AG10803 (cell line): ENCODE measurements at regions not wholly inside any gene's neighbourhood (a gene's known extent, or its start where the extent isn't known, plus 50 kb on each side); places are given as distances from the start of the nearest gene placed in this dataset.
A peak's percentile ranks its signal among the peaks of the same experiment; 100 is the strongest.
"Not testable (repeated sequence)": the region's sequence is repeated elsewhere in the genome, so short reads cannot be mapped to it uniquely, and the experiment has no call there.

Experiments
- DNase-seq: peaks from one replicate; pipeline ENCODE4 v3.0.0; 2010; ENCODE audit warnings: low read depth
- H3K4me3 ChIP-seq: 2 replicates; pipeline ENCODE4 v1.5.1; 2011; ENCODE audit warnings: mild to moderate bottlenecking, low read length, control low read depth
- TF ChIP-seq, protein P1 (sequence below): conservative IDR thresholded peaks from 2 replicates; pipeline ENCODE4 v1.5.1; 2011; ENCODE audit warnings: mild to moderate bottlenecking, low read length, control low read depth, inconsistent platforms

DNA sequence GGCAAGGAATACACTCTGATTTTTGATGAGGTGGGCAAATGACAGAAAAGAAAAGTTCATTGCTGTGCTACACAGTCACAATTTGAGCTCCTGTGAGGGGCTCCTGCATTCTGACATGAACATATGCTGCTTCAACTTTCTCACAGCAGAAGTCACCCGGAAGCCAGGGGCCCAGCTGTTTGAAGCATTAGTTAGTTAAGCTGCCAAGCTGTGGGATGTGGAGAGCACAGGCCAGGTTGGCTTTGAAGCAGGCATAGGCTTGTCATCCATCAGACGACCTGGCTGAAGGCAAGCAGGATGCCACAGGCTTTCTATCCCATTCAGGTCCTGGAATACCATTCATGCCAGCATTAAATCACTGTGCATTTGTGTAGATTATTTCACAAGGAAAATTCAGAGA, 63.1 kb downstream of the MTNR1B start:
- H3K4me3 ChIP-seq: no peak overlapping the region
- TF ChIP-seq, protein P1, sequence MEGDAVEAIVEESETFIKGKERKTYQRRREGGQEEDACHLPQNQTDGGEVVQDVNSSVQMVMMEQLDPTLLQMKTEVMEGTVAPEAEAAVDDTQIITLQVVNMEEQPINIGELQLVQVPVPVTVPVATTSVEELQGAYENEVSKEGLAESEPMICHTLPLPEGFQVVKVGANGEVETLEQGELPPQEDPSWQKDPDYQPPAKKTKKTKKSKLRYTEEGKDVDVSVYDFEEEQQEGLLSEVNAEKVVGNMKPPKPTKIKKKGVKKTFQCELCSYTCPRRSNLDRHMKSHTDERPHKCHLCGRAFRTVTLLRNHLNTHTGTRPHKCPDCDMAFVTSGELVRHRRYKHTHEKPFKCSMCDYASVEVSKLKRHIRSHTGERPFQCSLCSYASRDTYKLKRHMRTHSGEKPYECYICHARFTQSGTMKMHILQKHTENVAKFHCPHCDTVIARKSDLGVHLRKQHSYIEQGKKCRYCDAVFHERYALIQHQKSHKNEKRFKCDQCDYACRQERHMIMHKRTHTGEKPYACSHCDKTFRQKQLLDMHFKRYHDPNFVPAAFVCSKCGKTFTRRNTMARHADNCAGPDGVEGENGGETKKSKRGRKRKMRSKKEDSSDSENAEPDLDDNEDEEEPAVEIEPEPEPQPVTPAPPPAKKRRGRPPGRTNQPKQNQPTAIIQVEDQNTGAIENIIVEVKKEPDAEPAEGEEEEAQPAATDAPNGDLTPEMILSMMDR: no peak
- no peak for DNase-seq

DNA sequence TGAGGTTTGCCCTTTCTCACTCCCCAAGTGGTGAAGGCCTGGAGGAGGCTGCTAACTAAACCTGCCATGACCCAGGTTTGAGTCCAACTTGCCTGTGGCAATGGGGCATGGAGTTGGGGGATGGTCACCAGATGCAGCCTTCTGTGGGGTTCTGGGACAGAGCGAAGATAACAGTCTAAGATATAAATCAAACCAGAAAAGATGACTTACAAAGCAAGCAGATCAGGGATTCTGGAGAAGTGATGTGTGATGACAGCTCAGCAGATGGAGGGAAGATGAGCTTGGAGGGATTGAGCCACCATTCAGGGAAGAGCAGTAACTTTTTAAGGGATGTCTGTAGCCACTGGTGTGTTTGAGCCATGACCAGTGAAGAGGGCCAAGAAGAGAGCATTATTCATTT, 63.6 kb downstream of the MTNR1B start:
- DNase-seq: no peak
- TF ChIP-seq, protein P1: no peak
- no peak overlapping the region for H3K4me3 ChIP-seq

DNA sequence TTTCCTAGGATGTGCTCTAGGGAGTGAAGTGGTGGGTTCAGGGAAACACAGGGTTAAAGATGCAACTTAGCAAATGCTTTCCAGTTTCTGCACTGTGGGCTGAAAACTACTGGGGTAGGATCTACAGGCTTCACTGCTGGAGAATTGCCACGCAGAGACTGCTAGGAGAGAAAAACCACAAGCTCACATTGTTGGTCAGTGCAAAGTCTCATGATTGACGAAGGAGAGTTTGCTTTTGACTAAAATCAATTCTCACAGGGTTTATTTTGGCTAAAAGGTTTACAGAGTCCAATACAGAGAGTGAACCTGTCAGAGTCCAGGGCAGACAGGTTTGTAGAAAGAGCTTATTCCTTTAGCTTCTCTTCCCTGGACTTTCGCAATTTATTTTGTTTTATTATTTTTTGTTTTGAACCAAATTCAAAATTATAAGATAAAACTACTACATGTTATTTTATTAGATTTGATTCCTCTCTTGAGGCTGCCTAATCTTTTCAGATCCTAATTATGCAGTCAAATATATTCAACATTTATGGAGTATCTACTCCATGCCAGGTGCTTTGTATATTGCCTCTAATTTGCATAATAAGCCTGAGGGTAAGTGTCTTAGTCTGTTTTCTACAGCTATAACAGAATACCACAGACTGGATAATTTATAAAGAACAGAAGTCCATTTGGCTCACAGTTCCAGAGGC, 64.7 kb downstream of the MTNR1B start:
- peak; percentile 4 for DNase-seq
- H3K4me3 ChIP-seq: no peak overlapping the region

DNA sequence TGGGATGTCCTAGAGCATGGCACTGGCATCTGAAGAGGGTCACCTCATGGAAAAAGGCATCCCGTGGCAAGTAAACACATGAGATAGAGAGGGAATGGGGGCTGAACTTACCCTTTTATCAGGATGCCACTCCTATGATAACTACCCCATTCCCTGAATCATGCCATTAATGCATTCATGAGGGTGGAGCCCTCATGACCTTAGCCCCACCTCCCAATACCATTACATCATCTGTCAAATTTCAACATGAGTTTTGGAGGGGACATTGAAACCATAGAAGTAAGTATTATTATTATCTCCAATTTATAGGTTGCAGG, 65.2 kb downstream of the MTNR1B start:
- TF ChIP-seq, protein P1: no peak
- DNase-seq: no peak
- no peak overlapping the region for H3K4me3 ChIP-seq

More for the DNA sequence above, 64.7 kb downstream of the MTNR1B start:
- TF ChIP-seq, protein P1: no peak

DNA sequence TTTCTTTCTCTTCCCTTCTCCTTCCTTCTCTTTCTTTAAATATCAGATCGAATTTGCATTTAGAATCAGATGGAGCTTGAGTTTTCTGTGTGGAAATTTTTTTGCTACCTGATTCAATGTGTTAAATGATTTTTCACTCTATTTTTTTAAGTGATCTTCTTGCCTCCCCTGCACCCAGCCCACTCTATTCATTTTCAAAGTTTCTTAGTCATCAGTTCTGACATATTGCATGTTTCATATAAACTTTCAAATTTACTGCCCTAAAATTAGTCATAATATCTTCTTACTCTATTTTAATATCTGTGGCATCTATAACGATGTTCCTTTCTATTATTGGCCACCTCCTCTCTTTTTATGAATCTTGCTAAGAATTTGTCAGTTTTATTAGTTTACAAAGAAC, 69.1 kb downstream of the MTNR1B start:
- TF ChIP-seq, protein P1: no peak
- no peak overlapping the region for H3K4me3 ChIP-seq
- no peak for DNase-seq

DNA sequence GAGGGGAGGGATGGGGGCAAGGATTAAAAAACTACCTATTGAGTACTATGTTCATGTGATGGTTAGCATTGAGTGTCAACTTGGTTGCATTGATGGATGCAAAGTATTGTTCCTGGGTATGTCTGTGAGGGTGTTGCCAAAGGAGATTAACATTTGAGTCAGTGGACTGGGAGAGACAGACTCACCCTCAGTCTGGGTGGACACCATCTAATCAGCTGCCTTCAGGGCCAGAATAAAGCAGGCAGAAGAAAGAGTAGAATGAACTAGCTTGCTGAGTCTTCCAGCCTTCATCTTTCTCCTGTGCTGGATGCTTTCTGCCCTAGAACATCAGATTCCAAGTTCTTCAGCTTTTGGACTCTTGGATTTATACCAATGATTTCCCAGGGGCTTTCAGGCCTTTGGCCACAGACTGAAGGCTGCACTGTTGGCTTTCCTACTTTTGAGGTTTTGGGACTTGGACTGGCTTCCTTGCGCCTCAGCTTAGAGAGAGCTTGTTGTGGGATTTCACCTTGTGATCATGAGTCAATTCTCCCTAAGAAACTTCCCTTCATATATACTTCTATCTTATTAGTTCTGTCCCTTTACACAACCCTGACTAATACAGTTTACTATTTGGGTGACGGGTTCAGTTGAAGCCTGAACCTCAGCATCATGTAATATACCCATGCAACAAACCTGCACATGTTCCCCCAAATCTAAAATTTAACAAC, 70.2 kb downstream of the MTNR1B start:
- TF ChIP-seq, protein P1: no peak
- DNase-seq: no peak
- no peak overlapping the region for H3K4me3 ChIP-seq

DNA sequence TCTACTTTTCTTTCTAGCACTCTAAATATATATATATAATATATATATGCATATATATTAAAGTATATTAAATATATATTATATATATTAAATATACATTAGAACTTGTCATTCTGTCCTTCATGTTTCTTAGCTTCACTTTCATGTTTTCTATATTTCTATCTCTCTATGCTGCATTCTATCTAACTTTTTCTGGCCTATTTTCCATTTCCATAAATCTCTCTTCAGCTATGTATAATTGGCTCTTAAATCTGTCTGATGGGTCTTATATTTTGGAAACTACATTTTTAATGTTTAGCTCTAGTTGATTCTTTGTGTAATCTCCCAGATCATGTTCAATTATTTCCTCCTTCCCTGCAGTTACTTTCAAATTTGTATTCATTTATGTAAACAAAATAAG, 72.2 kb downstream of the MTNR1B start:
- TF ChIP-seq, protein P1: no peak
- DNase-seq: no peak
- H3K4me3 ChIP-seq: no peak overlapping the region

DNA sequence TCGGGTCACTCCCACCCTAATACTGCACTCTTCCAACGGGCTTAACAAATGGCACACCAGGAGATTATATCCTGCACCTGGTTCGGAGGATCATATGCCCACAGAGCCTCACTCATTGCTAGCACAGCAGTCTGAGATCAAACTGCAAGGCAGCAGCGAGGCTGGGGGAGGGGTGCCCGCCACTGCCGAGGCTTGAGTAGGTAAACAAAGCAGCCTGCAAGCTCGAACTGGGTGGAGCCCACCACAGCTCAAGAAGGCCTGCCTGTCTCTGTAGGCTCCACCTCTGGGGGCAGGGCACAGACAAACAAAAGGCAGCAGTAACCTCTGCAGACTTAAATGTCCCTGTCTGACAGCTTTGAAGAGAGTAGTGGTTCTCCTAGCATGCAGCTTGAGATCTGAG, 73.7 kb downstream of the MTNR1B start:
- not testable (repeated sequence) for DNase-seq, H3K4me3 ChIP-seq
